IMR-90 (cell line): ENCODE measurements at regions not wholly inside any gene's neighbourhood (a gene's known extent, or its start where the extent isn't known, plus 50 kb on each side); places are given as distances from the start of the nearest gene placed in this dataset.

Experiments used
- ATAC-seq: fragments of 200-7000 bp; cut with Tn5 transposase; 2 replicates; pipeline ENCODE4 v1.9.1; 2020; ENCODE audit warnings: low read depth, mild to moderate bottlenecking, moderate library complexity
- BruUV-seq: library from RNA; stranded (reverse); fragments of 400-500 nt; replicated peaks from 2 replicates; lab custom pipeline; 2021; lab: Mats Ljungman, UMichigan
- CTCF ChIA-PET: fragments of 300-600 bp; formaldehyde crosslinking; extraction: SDS; loops from one replicate; lab custom pipeline; 2021; ENCODE audit warnings: antibody characterized with exemption; lab: Yijun Ruan, JAX
- POLR2A ChIA-PET: fragments of 300-600 bp; sonication (Branson Sonifier 250); formaldehyde crosslinking; loops from one replicate; lab custom pipeline; 2022; ENCODE audit warnings: antibody characterized with exemption; ENCODE audit not compliant: unreplicated experiment; lab: Charles Lee
- DNase-seq: peaks from one replicate; pipeline ENCODE4 v3.0.0; 2013
- H2AFZ ChIP-seq: replicated peaks from 2 replicates; pipeline ENCODE3; 2013; ENCODE audit warnings: low read length, mild to moderate bottlenecking; ENCODE audit not compliant: poor library complexity
- H2AK5ac ChIP-seq: 2 replicates; pipeline ENCODE4 v1.6.1; 2013; ENCODE audit warnings: low read depth, low read length, inconsistent platforms
- H2AK9ac ChIP-seq: replicated peaks from 2 replicates; pipeline ENCODE3; 2013; ENCODE audit warnings: mild to moderate bottlenecking, low read depth, low read length, moderate library complexity; ENCODE audit not compliant: poor library complexity
- H2BK120ac ChIP-seq: 2 replicates; pipeline ENCODE4 v1.6.1; 2013; ENCODE audit warnings: low read depth, low read length, inconsistent platforms
- H2BK15ac ChIP-seq: 3 replicates; pipeline ENCODE4 v1.6.1; 2013; ENCODE audit warnings: low read depth, low read length, inconsistent platforms
- H2BK20ac ChIP-seq: 2 replicates; pipeline ENCODE4 v1.6.1; 2013; ENCODE audit warnings: low read depth, mild to moderate bottlenecking, inconsistent platforms, low read length, moderate library complexity
- H2BK5ac ChIP-seq: 2 replicates; pipeline ENCODE4 v1.6.1; 2013; ENCODE audit warnings: mild to moderate bottlenecking, low read depth, low read length, inconsistent platforms; ENCODE audit not compliant: poor library complexity, severe bottlenecking
- H3K14ac ChIP-seq: replicated peaks from 2 replicates; pipeline ENCODE4 v1.6.1; 2013; ENCODE audit warnings: low read depth, low read length, inconsistent platforms
- H3K18ac ChIP-seq: 2 replicates; pipeline ENCODE4 v1.6.1; 2013; ENCODE audit warnings: low read depth, low read length, control low read depth
- H3K23ac ChIP-seq: 2 replicates; pipeline ENCODE4 v1.6.1; 2013; ENCODE audit warnings: low read depth, low read length, inconsistent platforms
- H3K27ac ChIP-seq: 2 replicates; pipeline ENCODE4 v1.5.1; 2013; ENCODE audit warnings: mild to moderate bottlenecking, control low read depth, low read length; ENCODE audit not compliant: insufficient read depth
- H3K27me3 ChIP-seq: 2 replicates; pipeline ENCODE4 v1.6.1; 2013; ENCODE audit warnings: low read length; ENCODE audit not compliant: control insufficient read depth, insufficient read depth
- H3K36me3 ChIP-seq: 2 replicates; pipeline ENCODE4 v1.6.1; 2013; ENCODE audit warnings: low read length, mixed read lengths; ENCODE audit not compliant: control insufficient read depth, insufficient read depth
- H3K4ac ChIP-seq: 2 replicates; pipeline ENCODE4 v1.6.1; 2013; ENCODE audit warnings: low read depth, low read length, inconsistent platforms
- H3K4me1 ChIP-seq: 2 replicates; pipeline ENCODE4 v1.6.1; 2013; ENCODE audit warnings: low read length, mixed read lengths; ENCODE audit not compliant: control insufficient read depth, insufficient read depth
- H3K4me2 ChIP-seq: 2 replicates; pipeline ENCODE4 v1.6.1; 2013; ENCODE audit warnings: low read depth, mild to moderate bottlenecking, control low read depth, low read length, moderate library complexity
- H3K4me3 ChIP-seq: 2 replicates; pipeline ENCODE4 v1.5.1; 2013; ENCODE audit warnings: low read depth, mild to moderate bottlenecking, control low read depth, low read length, moderate library complexity; ENCODE audit not compliant: insufficient read depth
- H3K56ac ChIP-seq: 2 replicates; pipeline ENCODE4 v1.6.1; 2013; ENCODE audit warnings: low read length, inconsistent platforms; ENCODE audit not compliant: insufficient read depth; ENCODE audit errors: extremely low read depth
- H3K79me1 ChIP-seq, 2 experiments: 2 replicates each; pipeline ENCODE4 v1.6.1; 2013; ENCODE audit warnings: low read length in 2 of 2, inconsistent platforms in 1 of 2, low read depth in 1 of 2
- H3K9ac ChIP-seq: 2 replicates; pipeline ENCODE4 v1.6.1; 2013; ENCODE audit warnings: low read depth, low read length, control low read depth
- H3K9me1 ChIP-seq: 2 replicates; pipeline ENCODE4 v1.6.1; 2013; ENCODE audit warnings: low read length, inconsistent platforms; ENCODE audit not compliant: insufficient read depth
- H3K9me3 ChIP-seq: 2 replicates; pipeline ENCODE4 v1.6.1; 2013; ENCODE audit warnings: low read length; ENCODE audit not compliant: control insufficient read depth, insufficient read depth
- H4K20me1 ChIP-seq: 2 replicates; pipeline ENCODE4 v1.6.1; 2013; ENCODE audit warnings: low read length, inconsistent platforms; ENCODE audit not compliant: insufficient read depth
- H4K5ac ChIP-seq: 2 replicates; pipeline ENCODE4 v1.6.1; 2013; ENCODE audit warnings: mild to moderate bottlenecking, low read depth, low read length, control low read depth
- H4K8ac ChIP-seq, 2 experiments: 2 replicates each; pipeline ENCODE4 v1.6.1; 2013; ENCODE audit warnings: low read depth in 2 of 2, low read length in 2 of 2, control low read depth in 1 of 2, inconsistent platforms in 1 of 2
- H4K91ac ChIP-seq: 2 replicates; pipeline ENCODE4 v1.6.1; 2013; ENCODE audit warnings: low read depth, low read length, inconsistent platforms; ENCODE audit not compliant: insufficient read depth
- BHLHE40 ChIP-seq: fragments of 150-350 bp; IDR thresholded peaks from 2 replicates; pipeline ENCODE4 v1.6.1; 2016; ENCODE audit warnings: mild to moderate bottlenecking, low read depth, low read length
- CEBPB ChIP-seq: IDR thresholded peaks from 2 replicates; pipeline ENCODE4 v1.6.1; 2012; ENCODE audit warnings: low read depth, low read length, improper control_type of control experiment
- CHD1 ChIP-seq: IDR thresholded peaks from 2 replicates; pipeline ENCODE4 v1.6.1; 2012; ENCODE audit warnings: low read depth, low read length, improper control_type of control experiment
- CTCF ChIP-seq: conservative IDR thresholded peaks from 2 replicates; pipeline ENCODE4 v1.5.1; 2012; ENCODE audit warnings: mild to moderate bottlenecking, low read depth, low read length, improper control_type of control experiment
- ELK1 ChIP-seq: fragments of 150-350 bp; IDR thresholded peaks from 2 replicates; pipeline ENCODE4 v1.6.1; 2016; ENCODE audit warnings: low read depth, mild to moderate bottlenecking, low read length, moderate library complexity, borderline replicate concordance
- FOS ChIP-seq: fragments of 150-350 bp; IDR thresholded peaks from 2 replicates; pipeline ENCODE4 v1.6.1; 2016; ENCODE audit warnings: low read depth, low read length
- MAFK ChIP-seq: IDR thresholded peaks from 2 replicates; pipeline ENCODE4 v1.6.1; 2012; ENCODE audit warnings: low read depth, low read length, improper control_type of control experiment
- MAZ ChIP-seq: IDR thresholded peaks from 2 replicates; pipeline ENCODE4 v1.6.1; 2012; ENCODE audit warnings: low read depth, mild to moderate bottlenecking, low read length, improper control_type of control experiment, moderate library complexity, borderline replicate concordance
- MXI1 ChIP-seq: IDR thresholded peaks from 2 replicates; pipeline ENCODE4 v1.6.1; 2012; ENCODE audit warnings: low read depth, mild to moderate bottlenecking, low read length, moderate library complexity, borderline replicate concordance
- NFE2L2 ChIP-seq: fragments of 150-350 bp; IDR thresholded peaks from 2 replicates; pipeline ENCODE4 v1.6.1; 2016; ENCODE audit warnings: low read depth, mild to moderate bottlenecking, low read length
- POLR2A ChIP-seq: IDR thresholded peaks from 2 replicates; pipeline ENCODE4 v1.6.1; 2012; ENCODE audit warnings: mild to moderate bottlenecking, low read depth, low read length
- RAD21 ChIP-seq: IDR thresholded peaks from 2 replicates; pipeline ENCODE4 v1.6.1; 2012; ENCODE audit warnings: low read length, improper control_type of control experiment
- RCOR1 ChIP-seq: IDR thresholded peaks from 2 replicates; pipeline ENCODE4 v1.6.1; 2012; ENCODE audit warnings: mild to moderate bottlenecking, low read length, improper control_type of control experiment; ENCODE audit not compliant: insufficient replicate concordance
- RFX5 ChIP-seq: IDR thresholded peaks from 2 replicates; pipeline ENCODE4 v1.8.0; 2012; ENCODE audit warnings: low read depth, mild to moderate bottlenecking, low read length, moderate library complexity
- SMC3 ChIP-seq: fragments of 150-350 bp; IDR thresholded peaks from 2 replicates; pipeline ENCODE4 v1.6.1; 2016; ENCODE audit warnings: low read depth, mild to moderate bottlenecking, antibody characterized with exemption, low read length, moderate library complexity
- USF2 ChIP-seq: fragments of 150-350 bp; IDR thresholded peaks from 2 replicates; pipeline ENCODE4 v1.6.1; 2017; ENCODE audit warnings: mild to moderate bottlenecking, antibody characterized with exemption, low read length, low read depth
- WGBS, 2 experiments: methylation state at CpG; one replicate each; pipeline versions ENCODE4 v1.1.5 to v1.1.7; 2013; ENCODE audit warnings: missing lambda C conversion rate in 2 of 2; ENCODE audit not compliant: insufficient read length in 1 of 2; ENCODE audit errors: extremely low coverage in 2 of 2; 5-methylcytosine and 5-hydroxymethylcytosine counted together
- dilution Hi-C: fragments of 300-500 bp; cut with HindIII; formaldehyde crosslinking; loops from one replicate; pipeline ENCODE4 v1.14.3; 2018; ENCODE audit warnings: low sequenced_read_pairs; ENCODE audit not compliant: unreplicated experiment
- in situ Hi-C: fragments of 300-500 bp; cut with MboI; formaldehyde crosslinking; loops from 3 replicates; pipeline ENCODE4 v1.14.3; 2019; ENCODE audit warnings: low sequenced_read_pairs, inconsistent platforms, mixed read lengths
- intact Hi-C: fragments of 100-400 bp; cut with micrococcal nuclease; formaldehyde crosslinking; loops from 2 replicates; pipeline ENCODE4 v1.10.0; 2022

GRCh38 chr2:60695793-60696192 lies 60.3 kb upstream of the PAPOLG start:
- Histone ChIP-seq H4K5ac (no peak overlapping the region), H3K4me1 (no peaks in the 10 kb centered on the region), H3K23ac (no peak overlapping the region), H3K4ac (no peak overlapping the region), H4K91ac (no peak overlapping the region), H4K8ac (no peak overlapping the region), H3K36me3 (no peaks in the 10 kb centered on the region), H3K4me2 (no peak overlapping the region), H2AK5ac (no peak overlapping the region), H3K14ac (no peak overlapping the region), H3K27me3 (peaks cover 2% of the 10 kb centered on the region; the same call in 1 of the 2 replicates), H3K9me1 (no peaks in the 10 kb centered on the region), H3K9me3 (no peaks in the 10 kb centered on the region), H3K79me1 (no peaks in the 10 kb centered on the region), H2BK120ac (no peak overlapping the region), H2AK9ac (no peak overlapping the region), H2BK15ac (no peak overlapping the region), H2BK20ac (no peak overlapping the region), H3K56ac (no peak overlapping the region), H2AFZ (no peak overlapping the region), H3K9ac (no peak overlapping the region), H3K4me3 (no peak overlapping the region), H4K20me1 (no peaks in the 10 kb centered on the region), H3K18ac (no peak overlapping the region), H2BK5ac (no peak overlapping the region), H3K27ac (no peak overlapping the region)
- ChIA-PET POLR2A (no interaction called here), CTCF (interaction anchor here (1.0 kb wide), 1 partner anchor 19 kb away, joined by 3 read pairs; no protein-coding TSS in a partner anchor)
- no TSS peak for BruUV-seq
- TF ChIP-seq POLR2A, result no peak
- no peak for TF ChIP-seq MAFK
- no peak for TF ChIP-seq BHLHE40
- TF ChIP-seq RAD21, result no peak
- TF ChIP-seq RCOR1, result no peak
- TF ChIP-seq SMC3, result no peak
- no peak for TF ChIP-seq CHD1
- TF ChIP-seq ELK1, result no peak
- TF ChIP-seq CTCF, result no peak
- TF ChIP-seq FOS, result no peak
- TF ChIP-seq USF2, result no peak
- no peak for TF ChIP-seq NFE2L2
- no peak for TF ChIP-seq CEBPB
- no peak for TF ChIP-seq MXI1
- no peak for TF ChIP-seq RFX5
- TF ChIP-seq MAZ, result no peak
- ATAC-seq, result no peak
- dilution Hi-C loops, result no loop called here
- WGBS, 2 experiments, result no CpG with 5 or more reads among the region's 4 CpGs
- intact Hi-C loops, result no loop called here
- DNase-seq, result no peak
- in situ Hi-C loops, result no loop called here
